HepG2 (cell line): ENCODE measurements at regions not wholly inside any gene's neighbourhood (a gene's known extent, or its start where the extent isn't known, plus 50 kb on each side); places are given as distances from the start of the nearest gene placed in this dataset.

Experiments
- ATAC-seq: fragments of 200-7000 bp; cut with Tn5 transposase; 3 replicates; pipeline ENCODE4 v1.9.1; 2020; ENCODE audit warnings: mild to moderate bottlenecking, moderate library complexity
- BruUV-seq: library from RNA; stranded (reverse); fragments of 400-500 nt; replicated peaks from 2 replicates; lab custom pipeline; 2021; lab: Mats Ljungman, UMichigan
- CTCF ChIA-PET: fragments of 300-600 bp; formaldehyde crosslinking; extraction: SDS; loops from one replicate; lab custom pipeline; 2021; ENCODE audit warnings: low total read pairs, inconsistent platforms, low intra/inter-chr PET ratio; lab: Yijun Ruan, JAX
- POLR2A ChIA-PET: fragments of 350-600 bp; sonication (Branson Sonifier 250); formaldehyde crosslinking; loops from one replicate; lab custom pipeline; 2020; ENCODE audit warnings: antibody characterized with exemption, inconsistent platforms; lab: Yijun Ruan, JAX
- DNase-seq: peaks from one replicate; pipeline ENCODE4 v3.0.0-alpha.2; 2015; ENCODE audit warnings: low spot score
- FAIRE-seq: peaks from 3 replicates; lab custom pipeline; 2011; peaks lifted over from hg19 to GRCh38; lab: Jason Lieb, UNC
- H2AFZ ChIP-seq: one replicate; pipeline ENCODE4 v1.6.1; 2011; ENCODE audit warnings: low read length, inconsistent platforms
- H3K27ac ChIP-seq: fragments of 300-600 bp; 3 replicates; pipeline ENCODE4 v1.8.0; 2011; ENCODE audit warnings: mixed run types, mild to moderate bottlenecking, mixed read lengths, low read length, inconsistent platforms; ENCODE audit not compliant: insufficient read depth; ENCODE audit errors: extremely low read length
- H3K27me3 ChIP-seq, 2 experiments: fragments of 200-600 bp in 1 of 2; 2 replicates in 1 of 2; 3 replicates in 1 of 2; pipeline versions ENCODE4 v1.6.0 to v1.8.0; 2011; ENCODE audit warnings: low read length in 2 of 2, mild to moderate bottlenecking in 2 of 2, moderate library complexity in 2 of 2, inconsistent platforms in 1 of 2; ENCODE audit not compliant: insufficient read depth in 2 of 2, control insufficient read depth in 1 of 2
- H3K36me3 ChIP-seq, 2 experiments: fragments of 200-600 bp in 1 of 2; replicated peaks in 1 of 2; 2 replicates in 1 of 2; 3 replicates in 1 of 2; pipeline versions ENCODE4 v1.5.1 to v1.8.0; 2011; ENCODE audit warnings: low read length in 2 of 2, inconsistent platforms in 1 of 2; ENCODE audit not compliant: insufficient read depth in 2 of 2, control insufficient read depth in 1 of 2
- H3K4me1 ChIP-seq: 2 replicates; pipeline ENCODE4 v1.5.1; 2012; ENCODE audit warnings: low read length, inconsistent platforms; ENCODE audit not compliant: insufficient read depth
- H3K4me2 ChIP-seq: 2 replicates; pipeline ENCODE4 v1.6.0; 2011; ENCODE audit warnings: low read depth, low read length, inconsistent platforms
- H3K4me3 ChIP-seq, 3 experiments: fragments of 200-600 bp in 1 of 3; sonication (generic), shearing (Covaris generic) in 1 of 3; replicated peaks in 1 of 3; 2 replicates each; pipeline ENCODE4 v1.5.1; 2011 to 2016; ENCODE audit warnings: low read length in 3 of 3, inconsistent platforms in 2 of 3, low read depth in 2 of 3, mild to moderate bottlenecking in 2 of 3, control low read depth in 1 of 3, mixed read lengths in 1 of 3; ENCODE audit not compliant: insufficient read depth in 1 of 3
- H3K79me2 ChIP-seq: one replicate; pipeline ENCODE4 v1.6.1; 2011; ENCODE audit warnings: low read length, inconsistent platforms; ENCODE audit not compliant: insufficient read depth
- H3K9ac ChIP-seq: 2 replicates; pipeline ENCODE4 v1.6.0; 2011; ENCODE audit warnings: mild to moderate bottlenecking, low read depth, low read length, inconsistent platforms; ENCODE audit not compliant: insufficient read depth
- H3K9me3 ChIP-seq: 2 replicates; pipeline ENCODE4 v1.5.1; 2012; ENCODE audit warnings: mild to moderate bottlenecking, low read length
- H4K20me1 ChIP-seq: 2 replicates; pipeline ENCODE4 v1.6.0; 2011; ENCODE audit warnings: inconsistent platforms, mild to moderate bottlenecking, low read length, moderate library complexity; ENCODE audit not compliant: insufficient read depth
- FOSL1 ChIP-seq: sonication (generic); formaldehyde crosslinking; IDR thresholded peaks from 2 replicates; pipeline ENCODE4 v1.9.0; 2021; ENCODE audit warnings: missing genetic modification reagents, borderline replicate concordance
- FOXA3 ChIP-seq: IDR thresholded peaks from 2 replicates; pipeline ENCODE4 v1.6.1; 2016; ENCODE audit warnings: missing genetic modification reagents, missing compliant biosample characterization
- GABPB1 ChIP-seq: IDR thresholded peaks from 2 replicates; pipeline ENCODE4 v1.6.1; 2016; ENCODE audit warnings: mild to moderate bottlenecking, missing genetic modification reagents, moderate library complexity, missing compliant biosample characterization
- GATAD1 ChIP-seq: IDR thresholded peaks from 2 replicates; pipeline ENCODE4 v1.6.1; 2016; ENCODE audit warnings: missing genetic modification reagents, missing compliant biosample characterization
- GATAD2A ChIP-seq: IDR thresholded peaks from 2 replicates; pipeline ENCODE4 v1.6.1; 2016
- HIVEP1 ChIP-seq: sonication (generic); formaldehyde crosslinking; IDR thresholded peaks from 2 replicates; pipeline ENCODE4 v1.4.0; 2020; ENCODE audit warnings: mild to moderate bottlenecking, missing genetic modification reagents
- KDM1A ChIP-seq: IDR thresholded peaks from 2 replicates; pipeline ENCODE4 v1.6.1; 2016; ENCODE audit warnings: missing compliant biosample characterization
- KDM2A ChIP-seq: sonication (generic); formaldehyde crosslinking; IDR thresholded peaks from 2 replicates; pipeline ENCODE4 v1.4.0; 2020; ENCODE audit warnings: low read depth, missing genetic modification reagents, borderline replicate concordance
- LCORL ChIP-seq, 2 experiments: fragments of 450-650 bp in 1 of 2; sonication (generic) in 1 of 2; formaldehyde crosslinking in 1 of 2; IDR thresholded peaks; 2 replicates each; pipeline versions ENCODE4 v1.5.0 to v1.6.1; 2017 to 2020; ENCODE audit warnings: antibody characterized with exemption in 1 of 2, missing genetic modification reagents in 1 of 2
- MXI1 ChIP-seq: IDR thresholded peaks from 3 replicates; pipeline ENCODE4 v1.6.1; 2012; ENCODE audit warnings: low read depth, low read length, inconsistent platforms, borderline replicate concordance
- NFE2 ChIP-seq: sonication (generic); formaldehyde crosslinking; IDR thresholded peaks from 2 replicates; pipeline ENCODE4 v1.4.0; 2020; ENCODE audit warnings: missing genetic modification reagents
- NFE2L2 ChIP-seq: fragments of 150-350 bp; IDR thresholded peaks from 2 replicates; pipeline ENCODE4 v1.6.1; 2014; ENCODE audit warnings: low read length
- NRL ChIP-seq: sonication (generic); formaldehyde crosslinking; IDR thresholded peaks from 2 replicates; pipeline ENCODE4 v1.5.0; 2020; ENCODE audit warnings: missing genetic modification reagents, mild to moderate bottlenecking, moderate library complexity, borderline replicate concordance
- SAP130 ChIP-seq: IDR thresholded peaks from 2 replicates; pipeline ENCODE4 v1.6.1; 2016; ENCODE audit warnings: low read depth
- USF2 ChIP-seq, 2 experiments: sonication (generic) in 1 of 2; formaldehyde crosslinking in 1 of 2; IDR thresholded peaks; 2 replicates each; pipeline versions ENCODE4 v1.5.1 to v1.6.1; 2011 to 2020; ENCODE audit warnings: borderline replicate concordance in 1 of 2, low read depth in 1 of 2, low read length in 1 of 2, mild to moderate bottlenecking in 1 of 2, missing genetic modification reagents in 1 of 2, moderate library complexity in 1 of 2
- ZNF580 ChIP-seq: IDR thresholded peaks from 2 replicates; pipeline ENCODE4 v1.6.1; 2016; ENCODE audit warnings: low read depth, borderline replicate concordance
- ZNF609 ChIP-seq: sonication (generic); formaldehyde crosslinking; IDR thresholded peaks from 2 replicates; pipeline ENCODE4 v1.4.0; 2020; ENCODE audit warnings: mild to moderate bottlenecking, missing genetic modification reagents, borderline replicate concordance
- ZNF644 ChIP-seq: IDR thresholded peaks from 2 replicates; pipeline ENCODE4 v1.6.1; 2016; ENCODE audit warnings: low read depth
- WGBS: methylation state at CpG from one replicate; pipeline ENCODE4 v1.1.6; 2017; ENCODE audit warnings: low lambda C conversion rate; 5-methylcytosine and 5-hydroxymethylcytosine counted together
- in situ Hi-C: cut with HindIII; loops from 2 replicates; pipeline ENCODE4 v1.10.0; 2017; ENCODE audit warnings: low pct_unique_long_range_greater_than_20kb; ENCODE audit not compliant: extremely low pct_ligation_motif_present
- intact Hi-C: fragments of 100-400 bp; cut with micrococcal nuclease; formaldehyde crosslinking; loops from one replicate; pipeline ENCODE4 v1.10.0; 2022; ENCODE audit not compliant: unreplicated experiment

- Histone ChIP-seq H3K4me2 (no peak overlapping the region), H4K20me1 (no peaks in the 10 kb centered on the region), H3K79me2 (no peaks in the 10 kb centered on the region), H3K9ac (no peak overlapping the region), H3K4me3 (no peak overlapping the region), H3K36me3 (no peaks in the 10 kb centered on the region), H3K9me3 (no peaks in the 10 kb centered on the region), H2AFZ (no peak overlapping the region), H3K27me3 (peaks cover 2 to 18% of the 10 kb centered on the region in 2 experiments; a peak in 3 of 5 replicates), H3K27ac (no peak overlapping the region), H3K4me1 (0 out of 2 replicates have a peak, but pooled peaks cover 10% of the 10 kb centered on the region)
- no TSS peak for BruUV-seq
- FAIRE-seq (peak; percentile 8), ATAC-seq (peak; percentile 94), DNase-seq (peak; percentile 88)
- in situ Hi-C loops (no loop called here), intact Hi-C loops (no loop called here)
- ChIA-PET POLR2A (no interaction called here), CTCF (no interaction called here)
- WGBS = 12% methylated on average over 10 of the region's 13 CpGs
- TF ChIP-seq GATAD2A (CRISPR knock-in tag) (0 out of 2 replicates have a peak, but pooled peaks have one; percentile 19), KDM1A (peak; percentile 63; the same call in 1 of the 2 replicates), ZNF644 (CRISPR knock-in tag) (peak; percentile 68; the same call in 1 of the 2 replicates), LCORL (IDR thresholded peaks at IDR 0.05) (peak; percentile 8; the same call in 1 of the 2 replicates), LCORL (CRISPR knock-in tag; IDR thresholded peaks at IDR 0.05) (no peak), KDM2A (peak; percentile 52; the same call in 1 of the 2 replicates), GATAD1 (CRISPR knock-in tag) (no peak), FOSL1 (CRISPR knock-in tag) (peak; percentile 59; the same call in 1 of the 2 replicates), HIVEP1 (CRISPR knock-in tag) (no peak), GABPB1 (CRISPR knock-in tag) (no peak), ZNF580 (no peak), USF2 (IDR thresholded peaks at IDR 0.05; ENCODE audit: low read depth, low read length) (peak; percentile 15; the same call in 1 of the 2 replicates), USF2 (CRISPR knock-in tag; IDR thresholded peaks at IDR 0.05; ENCODE audit: borderline replicate concordance) (no peak), FOXA3 (CRISPR knock-in tag) (0 out of 2 replicates have a peak, but pooled peaks have one; percentile 21), MXI1 (peak; percentile 20; the same call in 1 of the 3 replicates), ZNF609 (CRISPR knock-in tag) (no peak), NRL (CRISPR knock-in tag) (0 out of 2 replicates have a peak, but pooled peaks have one; percentile 56), NFE2L2 (peak; percentile 98), SAP130 (CRISPR knock-in tag) (peak; percentile 41; the same call in 1 of the 2 replicates), NFE2 (CRISPR knock-in tag) (peak; percentile 95)
These were observed 223.2 kb upstream of the ECI2 start for GRCh38 chr6:4358414-4359107.
